ENCODE measurements at regions not wholly inside any gene's neighbourhood (a gene's known extent, or its start where the extent isn't known, plus 50 kb on each side); places are given as distances from the start of the nearest gene placed in this dataset.

DNA sequence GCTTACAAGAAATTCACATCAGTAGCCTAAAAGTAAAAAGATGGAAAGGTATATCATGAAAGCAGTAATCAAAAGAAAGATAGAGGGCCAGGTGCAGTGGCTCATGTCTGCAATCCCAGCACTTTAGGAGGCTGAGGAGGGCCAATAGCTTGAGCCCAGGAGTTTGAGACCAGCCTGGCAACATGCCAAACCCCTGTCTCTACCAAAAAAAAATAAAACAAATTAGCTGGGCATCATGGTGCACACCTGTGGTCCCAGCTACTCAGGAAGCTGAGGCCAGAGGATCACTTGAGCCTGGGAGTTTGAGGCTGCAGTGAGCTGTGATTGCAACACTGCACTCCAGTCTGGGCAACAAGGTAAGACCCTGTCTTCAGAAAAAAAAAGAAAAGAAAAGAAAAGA is 55.5 kb downstream of the GSPT2 start:
- DNase-seq (ENCODE audit: low read depth), result no peak

GRCh38 chrX:51802917-51803688 is 59.9 kb downstream of the GSPT2 start:
- peak; percentile 57 for DNase-seq (ENCODE audit: low read depth)

- DNase-seq (ENCODE audit: low read depth), result no peak
These were observed 60.6 kb downstream of the GSPT2 start for GRCh38 chrX:51803833-51804232.

GRCh38 chrX:51804741-51805140 is 61.5 kb downstream of the GSPT2 start:
- no peak for DNase-seq (ENCODE audit: low read depth)

GRCh38 chrX:51813886-51814460 is 70.7 kb downstream of the GSPT2 start:
- DNase-seq (ENCODE audit: low read depth), result no peak

GRCh38 chrX:51824061-51824460 is 69.4 kb upstream of the MAGED1 start:
- no peak for DNase-seq (ENCODE audit: low read depth)

GRCh38 chrX:51825436-51825835 is 68.0 kb upstream of the MAGED1 start:
- no peak for DNase-seq (ENCODE audit: low read depth)

GRCh38 chrX:51834076-51834475 is 59.3 kb upstream of the MAGED1 start:
- no peak for DNase-seq (ENCODE audit: low read depth)

GRCh38 chrX:51836823-51837222 is 56.6 kb upstream of the MAGED1 start:
- DNase-seq (ENCODE audit: low read depth), result no peak

GRCh38 chrX:51837451-51837850 is 56.0 kb upstream of the MAGED1 start:
- DNase-seq (ENCODE audit: low read depth), result no peak

DNA sequence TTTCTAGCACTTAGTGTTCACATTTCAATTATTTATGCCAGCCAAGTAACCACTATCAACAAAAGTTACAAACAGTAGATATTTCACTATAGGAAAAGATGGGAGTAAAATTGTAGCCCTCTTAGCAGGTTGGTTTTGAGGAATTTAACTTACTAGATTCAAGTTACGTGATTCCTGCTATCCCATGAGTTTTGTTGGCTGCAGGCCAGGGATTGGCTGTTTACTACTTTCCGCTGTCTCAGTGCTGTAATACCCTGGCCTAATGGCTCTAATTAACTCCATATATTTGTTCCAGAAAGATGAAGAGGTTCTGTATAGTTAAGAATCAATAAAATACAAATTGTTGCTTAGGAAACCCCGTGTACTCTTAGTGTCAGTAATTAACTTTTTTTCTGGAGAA is 55.5 kb upstream of the MAGED1 start:
- peak; percentile 62 for DNase-seq (ENCODE audit: low read depth)
